H7 (cell line): ENCODE measurements at regions not wholly inside any gene's neighbourhood (a gene's known extent, or its start where the extent isn't known, plus 50 kb on each side); places are given as distances from the start of the nearest gene placed in this dataset.
"Not testable (repeated sequence)": the region's sequence is repeated elsewhere in the genome, so short reads cannot be mapped to it uniquely, and the experiment has no call there.

ENCODE experiments used
- DNase-seq: peaks from one replicate; pipeline ENCODE4 v3.0.0; 2012
- H3K27me3 ChIP-seq: 2 replicates; pipeline ENCODE4 v1.6.0; 2011; ENCODE audit warnings: mild to moderate bottlenecking, low read length; ENCODE audit not compliant: control insufficient read depth, insufficient read depth
- H3K36me3 ChIP-seq: replicated peaks from 2 replicates; pipeline ENCODE4 v1.5.1; 2011; ENCODE audit warnings: low read length; ENCODE audit not compliant: control insufficient read depth, insufficient read depth
- H3K4me3 ChIP-seq: 2 replicates; pipeline ENCODE4 v1.5.1; 2011; ENCODE audit warnings: low read depth, mild to moderate bottlenecking, control low read depth, low read length, moderate library complexity; ENCODE audit not compliant: insufficient read depth

DNA sequence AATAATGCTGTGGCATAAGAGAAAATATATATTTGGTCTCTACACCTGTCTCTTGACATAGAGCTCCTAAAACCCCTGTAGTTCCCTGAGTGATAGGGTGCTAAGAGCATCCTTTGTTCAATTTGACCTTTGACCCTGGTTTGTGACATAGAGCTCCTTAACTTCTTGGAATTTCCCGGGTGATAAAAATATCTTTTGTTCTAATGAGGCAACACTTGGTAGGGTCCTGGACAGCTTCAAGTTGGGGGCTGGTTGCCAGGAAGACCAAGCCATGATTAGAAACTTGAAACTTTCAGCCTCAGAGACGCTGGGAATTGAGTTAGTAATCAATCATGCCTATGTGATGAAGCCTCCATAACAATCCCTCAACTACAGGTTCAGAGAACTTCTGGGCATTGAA lies 105.4 kb downstream of the CASP12 start:
- no peaks in the 10 kb centered on the region for H3K36me3 ChIP-seq
- DNase-seq, result no peak
- H3K4me3 ChIP-seq, result no peak overlapping the region
- no peaks in the 10 kb centered on the region for H3K27me3 ChIP-seq

DNA sequence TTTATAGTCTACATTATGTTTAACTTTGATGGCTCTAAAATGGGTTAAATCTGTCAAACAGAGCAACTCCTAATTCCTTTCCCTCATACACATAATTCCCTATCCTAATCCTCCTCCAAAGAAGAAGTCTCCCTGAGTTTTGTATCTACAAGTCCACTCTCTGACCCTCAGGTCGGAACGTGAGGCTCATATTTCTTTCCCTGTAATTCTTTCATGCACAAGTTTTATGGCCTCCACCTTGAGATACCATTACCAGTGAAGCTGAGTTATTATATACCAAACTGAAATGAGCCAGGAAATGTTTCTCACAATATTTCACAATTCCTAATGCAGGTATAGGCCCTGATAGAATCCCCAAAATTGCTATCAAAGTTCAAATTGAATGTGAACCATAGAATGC lies 106.4 kb downstream of the CASP12 start:
- no peaks in the 10 kb centered on the region for H3K36me3 ChIP-seq
- no peak for DNase-seq
- H3K4me3 ChIP-seq, result no peak overlapping the region

DNA sequence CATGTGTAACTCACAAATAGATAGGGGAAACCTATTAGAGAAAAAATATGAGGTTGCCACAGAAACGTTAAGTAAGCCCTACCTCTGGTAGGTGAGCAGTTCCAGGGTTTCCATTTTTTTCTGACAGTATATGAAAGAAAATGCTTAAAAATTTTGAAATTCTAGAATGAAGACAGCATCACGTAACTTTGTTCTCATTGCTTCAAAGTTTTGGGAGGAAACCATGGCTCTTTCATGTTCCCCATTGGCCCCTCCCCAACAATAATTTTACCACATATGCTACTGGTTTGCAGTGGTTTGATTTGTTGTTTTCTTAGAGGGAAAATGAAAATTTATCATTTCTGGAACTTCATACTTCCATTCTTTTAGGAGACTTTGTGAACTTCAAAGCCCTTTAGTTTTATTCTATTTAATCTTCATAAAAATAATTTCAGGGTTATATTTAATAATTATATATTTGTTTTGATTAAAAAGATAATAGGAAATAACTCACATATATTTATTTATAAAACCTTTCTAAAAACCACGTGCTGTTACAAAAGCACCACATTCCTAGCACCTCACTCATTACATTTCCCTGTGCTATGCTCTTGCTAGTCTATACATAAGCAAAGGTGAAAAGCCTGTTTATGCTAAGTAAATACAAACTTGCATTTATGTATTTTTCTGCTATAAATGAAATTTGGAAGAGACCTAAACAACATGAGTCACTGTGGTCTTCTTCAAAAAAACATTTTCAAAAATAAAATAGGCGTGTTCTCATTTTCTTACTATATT lies 113.4 kb downstream of the CASP12 start:
- H3K36me3 ChIP-seq, result no peaks in the 10 kb centered on the region
- no peak overlapping the region for H3K4me3 ChIP-seq
- no peaks in the 10 kb centered on the region for H3K27me3 ChIP-seq
- no peak for DNase-seq

More for the DNA sequence above, 106.4 kb downstream of the CASP12 start:
- no peaks in the 10 kb centered on the region for H3K27me3 ChIP-seq

DNA sequence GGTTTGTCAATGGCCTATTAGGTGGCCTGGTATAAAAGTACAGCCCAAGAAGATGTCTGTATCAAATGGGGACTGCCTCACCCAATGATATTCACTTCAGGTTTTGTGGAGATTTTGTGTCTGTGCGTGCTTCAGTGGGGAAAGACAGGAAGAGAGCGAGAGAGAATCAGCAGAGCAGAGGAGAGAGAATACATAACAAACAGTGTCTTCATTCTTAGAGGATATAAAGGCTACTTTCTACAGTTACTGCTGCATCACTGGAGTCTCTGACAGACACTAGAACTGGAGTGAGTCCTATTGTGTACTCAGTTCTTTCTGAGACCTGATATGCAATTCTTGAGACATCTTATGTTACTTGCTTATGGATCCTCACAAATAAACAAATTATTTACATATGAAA lies 115.0 kb downstream of the CASP12 start:
- no peaks in the 10 kb centered on the region for H3K27me3 ChIP-seq

DNA sequence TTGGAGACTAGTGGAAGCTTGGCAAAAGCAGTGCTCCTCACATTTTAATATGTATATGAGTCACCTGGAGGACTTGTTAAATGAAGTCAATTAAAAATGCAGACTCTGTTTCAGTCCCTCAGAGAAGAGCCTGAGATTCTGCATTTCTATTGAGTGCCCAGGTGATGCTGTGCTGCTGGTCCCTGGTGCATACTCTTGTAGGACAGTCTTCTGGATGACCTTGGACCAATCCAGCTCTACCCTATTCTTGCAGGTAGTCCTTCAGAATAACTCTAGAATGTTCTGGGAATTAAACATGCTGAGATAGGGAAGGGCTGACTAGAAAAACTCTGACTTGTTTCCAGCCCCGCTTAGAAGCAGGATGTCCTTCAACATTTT lies 115.9 kb downstream of the CASP12 start:
- H3K36me3 ChIP-seq, result no peaks in the 10 kb centered on the region
- H3K27me3 ChIP-seq, result no peaks in the 10 kb centered on the region
- H3K4me3 ChIP-seq, result no peak overlapping the region
- no peak for DNase-seq

More for the DNA sequence above, 115.0 kb downstream of the CASP12 start:
- no peaks in the 10 kb centered on the region for H3K36me3 ChIP-seq
- no peak for DNase-seq
- no peak overlapping the region for H3K4me3 ChIP-seq

DNA sequence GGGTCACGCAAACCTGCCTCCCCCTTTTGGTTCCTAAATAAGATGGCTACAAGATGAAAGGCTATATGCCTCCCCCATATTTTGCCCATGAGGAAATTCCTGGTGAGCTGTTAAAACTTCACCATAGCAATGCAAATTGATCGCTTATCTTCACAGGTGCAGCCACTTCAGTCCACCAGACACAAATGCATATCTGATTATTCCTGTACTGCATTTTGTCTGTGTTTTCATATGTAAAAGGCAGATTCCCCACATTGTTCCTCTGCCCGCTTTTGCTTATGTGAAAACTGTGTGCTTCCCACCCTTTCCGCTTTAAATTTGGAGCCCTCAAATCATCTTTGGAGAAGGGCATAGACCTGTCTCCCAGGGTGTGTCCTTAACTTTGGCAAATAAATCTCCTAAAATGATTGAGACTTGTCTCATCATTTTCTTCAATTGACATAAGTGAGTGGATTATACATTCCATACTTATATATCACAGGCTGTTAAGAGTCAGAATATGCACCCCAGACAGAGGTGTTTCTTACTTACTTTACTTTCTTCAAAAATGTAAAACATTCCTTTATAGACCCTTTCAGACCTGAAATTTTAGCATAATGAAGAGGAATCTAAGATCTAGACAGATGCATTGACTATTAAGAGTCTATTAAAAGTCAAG lies 116.4 kb downstream of the CASP12 start:
- Histone ChIP-seq H3K4me3 (no peak overlapping the region), H3K27me3 (no peaks in the 10 kb centered on the region), H3K36me3 (no peaks in the 10 kb centered on the region)
- DNase-seq, result no peak

DNA sequence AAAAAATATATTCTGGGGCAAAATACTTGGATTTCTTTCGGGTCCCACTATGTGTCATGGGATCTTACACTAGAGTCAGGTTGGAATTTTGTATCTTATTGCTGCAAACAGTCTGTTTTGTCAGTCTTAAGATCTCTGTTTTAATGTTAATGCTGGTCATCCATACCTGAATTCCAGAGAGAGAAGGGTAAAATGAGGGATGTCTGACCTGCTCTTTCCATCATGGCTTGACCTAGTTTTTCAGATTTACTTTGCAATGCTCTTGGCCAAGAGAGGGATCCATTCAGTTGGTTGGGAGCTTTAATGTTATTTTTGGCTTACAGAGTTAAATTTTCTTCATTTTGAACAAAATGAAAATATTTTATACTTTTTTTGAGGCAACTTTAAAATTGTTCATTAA lies 117.2 kb downstream of the CASP12 start:
- Histone ChIP-seq H3K27me3 (no peaks in the 10 kb centered on the region), H3K4me3 (no peak overlapping the region), H3K36me3 (no peaks in the 10 kb centered on the region)
- no peak for DNase-seq

DNA sequence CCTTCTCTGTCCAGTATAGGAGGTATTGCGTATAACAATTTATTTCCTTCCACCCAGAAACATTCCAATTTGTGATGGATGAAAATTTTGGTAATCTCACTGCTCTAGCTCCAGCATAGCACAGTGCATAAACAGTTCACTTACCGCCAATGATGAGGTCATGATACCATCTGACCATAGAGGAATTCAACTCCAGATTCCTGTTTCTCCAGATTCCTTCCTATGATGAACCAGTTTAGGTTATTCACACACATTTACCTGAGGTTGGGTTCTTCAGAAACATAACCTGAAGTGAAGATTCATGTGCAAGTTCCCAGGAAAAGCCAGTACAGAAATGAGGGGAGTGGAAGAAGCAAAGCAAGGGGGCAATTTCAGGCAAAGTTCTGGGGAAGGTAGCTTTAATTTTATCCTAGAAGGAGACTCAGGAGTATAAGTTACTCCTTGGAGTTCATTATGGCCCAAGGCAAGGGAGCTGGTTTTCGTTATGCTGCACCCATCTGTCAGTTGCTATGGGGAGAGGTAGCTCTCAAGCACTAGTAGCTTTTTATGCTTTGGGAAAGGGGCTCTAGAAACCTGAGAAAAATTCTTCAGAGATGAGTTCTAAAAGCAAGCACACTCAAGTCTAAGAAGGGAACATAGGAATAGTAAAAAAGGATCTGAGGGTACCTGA lies 121.6 kb downstream of the CASP12 start:
- DNase-seq, result no peak
- no peak overlapping the region for H3K4me3 ChIP-seq
- H3K27me3 ChIP-seq, result no peaks in the 10 kb centered on the region
- H3K36me3 ChIP-seq, result no peaks in the 10 kb centered on the region

DNA sequence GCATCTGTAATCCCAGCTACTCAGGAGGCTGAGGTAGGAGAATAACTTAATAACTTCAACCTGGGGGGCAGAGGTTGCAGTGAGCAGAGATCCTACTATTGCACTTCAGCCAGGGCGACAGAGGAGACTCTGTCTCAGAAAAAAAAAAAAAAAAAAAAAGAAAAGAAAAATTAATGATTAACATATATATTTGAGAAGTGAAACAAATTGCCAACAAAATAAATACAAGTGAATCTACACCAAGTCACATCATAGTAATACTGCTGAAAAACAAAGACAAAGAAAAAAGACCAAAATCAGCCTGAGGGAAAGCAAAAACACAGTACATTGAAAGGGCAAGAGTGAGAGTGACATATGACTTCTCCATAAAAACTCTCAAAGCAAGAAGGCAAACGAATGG lies 123.7 kb downstream of the CASP12 start:
- no peaks in the 10 kb centered on the region for H3K36me3 ChIP-seq
- no peaks in the 10 kb centered on the region for H3K27me3 ChIP-seq
- DNase-seq, result no peak
- no peak overlapping the region for H3K4me3 ChIP-seq

DNA sequence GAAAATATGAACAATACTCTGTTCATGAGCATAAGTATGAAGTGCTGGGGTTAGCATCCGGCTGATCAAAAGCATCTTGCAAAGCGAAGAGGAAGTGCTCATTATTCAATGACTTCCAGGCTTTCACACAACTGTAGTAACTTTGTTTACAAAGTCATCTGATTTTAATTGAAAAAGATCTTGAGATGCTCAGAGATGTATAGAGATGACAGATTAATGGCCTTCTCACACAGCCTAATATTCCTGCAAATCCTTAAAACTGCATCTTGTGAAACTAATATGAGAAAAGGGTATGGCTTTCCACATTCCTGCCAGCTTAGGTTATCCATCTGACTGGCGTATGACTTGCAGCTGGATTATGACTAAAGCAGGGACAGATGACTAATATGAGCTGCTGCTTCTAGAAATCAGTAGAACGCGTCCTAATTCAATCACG lies 125.4 kb downstream of the CASP12 start:
- Histone ChIP-seq H3K4me3 (no peak overlapping the region), H3K27me3 (no peaks in the 10 kb centered on the region), H3K36me3 (no peaks in the 10 kb centered on the region)
- no peak for DNase-seq

DNA sequence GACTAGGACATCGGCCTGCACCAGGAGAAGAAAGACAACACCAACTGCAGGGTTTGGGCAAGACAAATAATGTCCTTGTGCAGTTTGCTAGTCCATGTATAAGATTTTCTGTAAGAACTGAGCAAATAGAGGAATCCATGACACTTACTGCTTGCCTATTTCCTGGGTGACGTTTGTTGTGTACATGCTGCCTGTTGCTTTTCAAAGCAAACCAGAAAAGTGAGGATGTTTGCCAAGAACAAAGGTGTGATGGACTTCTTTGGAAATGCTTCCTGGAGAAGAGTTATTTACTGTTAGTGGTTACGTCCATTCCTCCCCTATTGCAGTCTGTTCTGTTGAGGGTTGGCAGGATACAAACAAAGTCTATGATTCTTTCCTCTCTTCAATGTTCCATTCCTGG lies 126.5 kb downstream of the CASP12 start:
- no peak for DNase-seq
- H3K36me3 ChIP-seq, result no peaks in the 10 kb centered on the region
- H3K4me3 ChIP-seq, result no peak overlapping the region
- no peaks in the 10 kb centered on the region for H3K27me3 ChIP-seq

DNA sequence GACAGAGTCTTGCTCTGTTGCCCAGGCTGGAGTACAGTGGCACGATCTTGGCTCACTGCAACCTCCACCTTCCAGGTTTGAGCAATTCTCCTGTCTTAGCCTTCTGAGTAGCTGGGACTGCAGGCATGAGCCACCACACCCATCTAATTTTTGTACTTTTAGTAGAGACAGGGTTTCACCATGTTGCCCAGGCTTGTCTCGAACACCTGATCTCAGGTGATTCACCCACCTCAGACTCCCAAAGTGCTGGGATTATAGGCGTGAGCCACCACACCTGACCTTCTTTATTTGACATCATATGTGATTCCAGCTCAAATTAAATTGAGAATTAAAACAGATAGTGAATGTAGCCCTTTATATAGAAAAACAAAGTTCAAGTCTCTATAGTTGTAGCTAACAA lies 127.2 kb downstream of the CASP12 start:
- H3K4me3 ChIP-seq, DNase-seq, H3K36me3 ChIP-seq: not testable (repeated sequence)

DNA sequence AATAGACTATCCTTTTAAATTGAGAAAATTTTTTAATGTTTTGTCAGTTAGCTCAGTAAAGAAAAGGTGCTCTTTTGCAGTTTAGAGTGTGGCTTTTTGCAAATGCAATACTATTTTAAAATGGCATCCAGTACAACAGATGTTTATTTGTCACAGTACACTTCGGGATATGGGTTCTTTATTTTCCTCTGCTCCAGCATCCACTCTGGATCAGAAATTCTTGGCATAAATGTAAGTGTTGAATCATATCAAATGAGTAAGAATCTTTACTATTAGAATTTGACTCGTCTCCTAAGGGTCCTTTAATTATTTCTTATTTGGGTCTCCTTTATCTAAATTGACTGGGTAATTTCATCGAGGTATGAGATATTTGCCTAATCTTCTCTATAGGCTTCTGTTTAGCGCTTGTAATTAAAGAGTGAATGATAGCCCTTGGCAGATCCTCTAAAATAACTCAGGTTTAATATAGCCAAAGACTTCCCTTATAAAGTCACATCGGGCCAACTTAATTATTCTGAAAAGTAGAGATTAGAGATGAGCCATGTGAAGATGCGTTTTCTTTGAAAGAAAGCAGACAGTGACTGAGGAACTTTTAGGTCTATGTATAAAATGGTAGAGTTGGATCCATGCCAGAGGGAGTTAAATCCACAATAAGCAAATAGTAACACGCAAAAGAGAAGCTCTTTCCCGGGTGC lies 132.7 kb downstream of the CASP12 start:
- no peaks in the 10 kb centered on the region for H3K27me3 ChIP-seq
- no peak for DNase-seq
- no peaks in the 10 kb centered on the region for H3K36me3 ChIP-seq
- no peak overlapping the region for H3K4me3 ChIP-seq

More for the DNA sequence above, 127.2 kb downstream of the CASP12 start:
- not testable (repeated sequence) for H3K27me3 ChIP-seq

DNA sequence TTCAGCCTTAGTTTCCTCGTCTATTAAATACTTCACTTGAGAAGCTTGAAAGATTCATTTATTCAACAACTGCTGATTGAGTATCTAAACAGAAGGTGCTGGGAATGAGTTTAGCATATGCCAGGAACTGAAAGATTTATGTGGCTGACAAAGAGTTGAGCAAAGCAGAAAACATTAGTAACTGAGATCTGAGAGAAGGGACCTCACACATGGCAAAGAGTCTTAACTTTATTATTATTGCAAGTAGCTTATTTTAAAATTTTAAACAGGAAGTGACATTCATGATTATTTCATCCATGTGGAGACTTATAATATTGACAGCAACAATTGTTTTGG lies 133.6 kb downstream of the CASP12 start:
- no peaks in the 10 kb centered on the region for H3K27me3 ChIP-seq
- H3K4me3 ChIP-seq, result no peak overlapping the region
- DNase-seq, result no peak
- no peaks in the 10 kb centered on the region for H3K36me3 ChIP-seq
